Duodenal mucosa (tissue), 2 donors: ENCODE measurements at regions not wholly inside any gene's neighbourhood (a gene's known extent, or its start where the extent isn't known, plus 50 kb on each side); places are given as distances from the start of the nearest gene placed in this dataset.
"Not testable (repeated sequence)": the region's sequence is repeated elsewhere in the genome, so short reads cannot be mapped to it uniquely, and the experiment has no call there.

Experiments used
- H3K27ac ChIP-seq: one replicate; pipeline ENCODE4 v1.7.0; 2013; ENCODE audit warnings: low read depth, low read length
- H3K27me3 ChIP-seq, 2 donors: one replicate each; pipeline ENCODE4 v1.7.0; 2013; ENCODE audit warnings: low read length in 2 of 2, control low read depth in 1 of 2; ENCODE audit not compliant: insufficient read depth in 2 of 2, control insufficient read depth in 1 of 2
- H3K36me3 ChIP-seq, 2 donors: one replicate each; pipeline ENCODE4 v1.7.0; 2013; ENCODE audit warnings: low read length in 2 of 2, control low read depth in 1 of 2; ENCODE audit not compliant: insufficient read depth in 2 of 2, control insufficient read depth in 1 of 2
- H3K4me1 ChIP-seq, 2 donors: one replicate each; pipeline ENCODE4 v1.7.0; 2013; ENCODE audit warnings: low read length in 2 of 2, control low read depth in 1 of 2; ENCODE audit not compliant: insufficient read depth in 2 of 2, control insufficient read depth in 1 of 2
- H3K4me3 ChIP-seq, 2 donors: one replicate each; pipeline ENCODE4 v1.7.0; 2013; ENCODE audit warnings: low read length in 2 of 2, low read depth in 1 of 2
- H3K9ac ChIP-seq, 2 donors: one replicate each; pipeline ENCODE4 v1.7.0; 2013; ENCODE audit warnings: low read length in 2 of 2, low read depth in 1 of 2
- H3K9me3 ChIP-seq, 2 donors: one replicate each; pipeline ENCODE4 v1.7.0; 2013; ENCODE audit warnings: low read length in 2 of 2, control low read depth in 1 of 2; ENCODE audit not compliant: control insufficient read depth in 1 of 2

GRCh38 chr5:74535926-74536325 is 104.6 kb downstream of the ENC1 start:
- Histone ChIP-seq H3K27ac (no peak overlapping the region), H3K9ac (no peak overlapping the region), H3K27me3 (no peaks in the 10 kb centered on the region), H3K9me3 (peaks cover 0 to 17% of the 10 kb centered on the region in 2 donors), H3K4me3 (no peak overlapping the region), H3K4me1 (no peaks in the 10 kb centered on the region), H3K36me3 (no peaks in the 10 kb centered on the region)

GRCh38 chr5:74534397-74535129 is 106.0 kb downstream of the ENC1 start:
- no peaks in the 10 kb centered on the region for H3K27me3 ChIP-seq
- H3K9ac ChIP-seq = no peak overlapping the region
- H3K27ac ChIP-seq = no peak overlapping the region
- H3K36me3 ChIP-seq = no peaks in the 10 kb centered on the region
- no peaks in the 10 kb centered on the region for H3K4me1 ChIP-seq
- no peak overlapping the region for H3K4me3 ChIP-seq
- H3K9me3 ChIP-seq = peaks cover 0 to 17% of the 10 kb centered on the region in 2 donors

- Histone ChIP-seq H3K27ac (no peak overlapping the region), H3K4me3 (no peak overlapping the region), H3K9ac (no peak overlapping the region), H3K9me3 (peaks cover 0 to 17% of the 10 kb centered on the region in 2 donors), H3K36me3 (no peaks in the 10 kb centered on the region), H3K4me1 (no peaks in the 10 kb centered on the region), H3K27me3 (no peaks in the 10 kb centered on the region)
Observed at GRCh38 chr5:74530326-74531050, 110.0 kb downstream of the ENC1 start.

- H3K27me3 ChIP-seq = no peaks in the 10 kb centered on the region
- H3K36me3 ChIP-seq = no peaks in the 10 kb centered on the region
- H3K9me3 ChIP-seq = peaks cover 0 to 16% of the 10 kb centered on the region in 2 donors
- no peaks in the 10 kb centered on the region for H3K4me1 ChIP-seq
- H3K9ac ChIP-seq = no peak overlapping the region
- H3K27ac ChIP-seq = no peak overlapping the region
- H3K4me3 ChIP-seq = no peak overlapping the region
Observed at GRCh38 chr5:74529101-74529500, 111.4 kb downstream of the ENC1 start.

GRCh38 chr5:74526111-74526510 is 114.4 kb downstream of the ENC1 start:
- Histone ChIP-seq H3K4me1 (no peaks in the 10 kb centered on the region), H3K27ac (no peak overlapping the region), H3K9me3 (peaks cover 2 to 9% of the 10 kb centered on the region in 2 donors), H3K4me3 (no peak overlapping the region), H3K36me3 (no peaks in the 10 kb centered on the region), H3K9ac (no peak overlapping the region), H3K27me3 (no peaks in the 10 kb centered on the region)

- not testable (repeated sequence) for H3K9ac ChIP-seq, H3K4me3 ChIP-seq, H3K4me1 ChIP-seq, H3K27me3 ChIP-seq, H3K27ac ChIP-seq, H3K9me3 ChIP-seq, H3K36me3 ChIP-seq
Observed at GRCh38 chr5:74524767-74525166, 115.8 kb downstream of the ENC1 start.

GRCh38 chr5:74523698-74524097 is 116.8 kb downstream of the ENC1 start:
- H3K36me3 ChIP-seq, H3K9ac ChIP-seq, H3K4me1 ChIP-seq, H3K9me3 ChIP-seq, H3K27me3 ChIP-seq, H3K4me3 ChIP-seq, H3K27ac ChIP-seq: not testable (repeated sequence)

- not testable (repeated sequence) for H3K9ac ChIP-seq, H3K4me1 ChIP-seq, H3K9me3 ChIP-seq, H3K27ac ChIP-seq, H3K36me3 ChIP-seq, H3K27me3 ChIP-seq, H3K4me3 ChIP-seq
Observed at GRCh38 chr5:74522838-74523237, 117.7 kb downstream of the ENC1 start.

GRCh38 chr5:74521401-74521800 is 119.1 kb downstream of the ENC1 start:
- no peak overlapping the region for H3K27ac ChIP-seq
- H3K9ac ChIP-seq = no peak overlapping the region
- H3K4me1 ChIP-seq = no peaks in the 10 kb centered on the region
- H3K9me3 ChIP-seq = peaks cover 2 to 9% of the 10 kb centered on the region in 2 donors
- H3K27me3 ChIP-seq = no peaks in the 10 kb centered on the region
- H3K4me3 ChIP-seq = no peak overlapping the region
- H3K36me3 ChIP-seq = no peaks in the 10 kb centered on the region

- H3K9ac ChIP-seq = no peak overlapping the region
- H3K4me3 ChIP-seq = no peak overlapping the region
- no peaks in the 10 kb centered on the region for H3K27me3 ChIP-seq
- H3K36me3 ChIP-seq = no peaks in the 10 kb centered on the region
- H3K27ac ChIP-seq = no peak overlapping the region
- H3K9me3 ChIP-seq = peaks cover 2 to 9% of the 10 kb centered on the region in 2 donors
- peaks cover 0 to 4% of the 10 kb centered on the region in 2 donors for H3K4me1 ChIP-seq
Observed at GRCh38 chr5:74519679-74520078, 120.8 kb downstream of the ENC1 start.
